Activated B cell treated with CpG ODN at 0.5 μM for 24 hours (primary cell): ENCODE measurements at regions not wholly inside any gene's neighbourhood (a gene's known extent, or its start where the extent isn't known, plus 50 kb on each side); places are given as distances from the start of the nearest gene placed in this dataset.

Source experiments
- ATAC-seq: fragments of 200-7000 bp; cut with Tn5 transposase; one replicate; pipeline ENCODE4 v1.10.0; 2021; ENCODE audit warnings: low read depth, mild to moderate bottlenecking, moderate library complexity
- CTCF ChIA-PET: fragments of 350-600 bp; sonication (Branson Sonifier 250); formaldehyde crosslinking; loops from one replicate; lab custom pipeline; 2021; ENCODE audit warnings: antibody characterized with exemption; lab: Charles Lee
- POLR2A ChIA-PET: fragments of 350-600 bp; sonication (Branson Sonifier 250); formaldehyde crosslinking; loops from one replicate; lab custom pipeline; 2021; ENCODE audit warnings: antibody characterized with exemption; lab: Charles Lee
- DNase-seq: peaks from one replicate; pipeline ENCODE4 v3.0.0; 2022
- H3K27ac Mint-ChIP-seq: one replicate; pipeline ENCODE4 v1.8.0; 2020; ENCODE audit warnings: mixed read lengths
- H3K27me3 Mint-ChIP-seq: one replicate; pipeline ENCODE4 v1.8.0; 2021; ENCODE audit warnings: mixed read lengths
- H3K36me3 Mint-ChIP-seq: one replicate; pipeline ENCODE4 v1.8.0; 2021; ENCODE audit warnings: low read depth, mixed read lengths
- H3K4me1 Mint-ChIP-seq: one replicate; pipeline ENCODE4 v1.8.0; 2021; ENCODE audit warnings: mixed read lengths
- H3K4me3 Mint-ChIP-seq: one replicate; pipeline ENCODE4 v1.8.0; 2020; ENCODE audit warnings: mild to moderate bottlenecking, mixed read lengths
- H3K9me3 Mint-ChIP-seq: one replicate; pipeline ENCODE4 v1.8.0; 2020; ENCODE audit warnings: mixed read lengths
- intact Hi-C: fragments of 100-400 bp; cut with micrococcal nuclease; formaldehyde crosslinking; loops from one replicate; pipeline ENCODE4 v1.15.1; 2024
- TF ChIP-seq, protein P1 (sequence below): fragments of 200-600 bp; IDR thresholded peaks from one replicate; pipeline ENCODE4 v1.8.0; 2022; ENCODE audit warnings: antibody characterized with exemption, mild to moderate bottlenecking

DNA sequence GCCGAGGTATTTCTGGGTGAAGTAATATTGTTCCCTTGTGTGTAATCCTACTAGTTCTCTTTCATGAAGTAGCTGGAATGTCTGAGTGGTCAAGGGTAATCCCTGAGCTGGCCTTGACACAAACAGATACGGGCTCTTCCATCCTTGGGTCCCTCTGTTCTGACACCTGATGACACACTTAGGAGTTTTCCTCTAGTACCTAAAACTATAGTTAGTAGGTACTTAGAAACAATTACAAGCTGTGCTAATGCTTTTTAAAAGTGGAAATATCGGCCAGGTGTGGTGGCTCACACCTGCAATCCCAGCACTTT, 59.2 kb upstream of the IL1R1 start:
- ChIA-PET CTCF (no interaction called here), POLR2A (no interaction called here)
- H3K36me3 Mint-ChIP-seq = no peaks in the 10 kb centered on the region
- DNase-seq = no peak
- TF ChIP-seq, protein P1, sequence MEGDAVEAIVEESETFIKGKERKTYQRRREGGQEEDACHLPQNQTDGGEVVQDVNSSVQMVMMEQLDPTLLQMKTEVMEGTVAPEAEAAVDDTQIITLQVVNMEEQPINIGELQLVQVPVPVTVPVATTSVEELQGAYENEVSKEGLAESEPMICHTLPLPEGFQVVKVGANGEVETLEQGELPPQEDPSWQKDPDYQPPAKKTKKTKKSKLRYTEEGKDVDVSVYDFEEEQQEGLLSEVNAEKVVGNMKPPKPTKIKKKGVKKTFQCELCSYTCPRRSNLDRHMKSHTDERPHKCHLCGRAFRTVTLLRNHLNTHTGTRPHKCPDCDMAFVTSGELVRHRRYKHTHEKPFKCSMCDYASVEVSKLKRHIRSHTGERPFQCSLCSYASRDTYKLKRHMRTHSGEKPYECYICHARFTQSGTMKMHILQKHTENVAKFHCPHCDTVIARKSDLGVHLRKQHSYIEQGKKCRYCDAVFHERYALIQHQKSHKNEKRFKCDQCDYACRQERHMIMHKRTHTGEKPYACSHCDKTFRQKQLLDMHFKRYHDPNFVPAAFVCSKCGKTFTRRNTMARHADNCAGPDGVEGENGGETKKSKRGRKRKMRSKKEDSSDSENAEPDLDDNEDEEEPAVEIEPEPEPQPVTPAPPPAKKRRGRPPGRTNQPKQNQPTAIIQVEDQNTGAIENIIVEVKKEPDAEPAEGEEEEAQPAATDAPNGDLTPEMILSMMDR = no peak
- no peak overlapping the region for H3K27ac Mint-ChIP-seq
- H3K27me3 Mint-ChIP-seq = peaks cover 17% of the 10 kb centered on the region
- intact Hi-C loops = no loop called here
- no peak overlapping the region for H3K4me3 Mint-ChIP-seq
- peaks cover 13% of the 10 kb centered on the region for H3K4me1 Mint-ChIP-seq
- H3K9me3 Mint-ChIP-seq = no peaks in the 10 kb centered on the region
- no peak for ATAC-seq

DNA sequence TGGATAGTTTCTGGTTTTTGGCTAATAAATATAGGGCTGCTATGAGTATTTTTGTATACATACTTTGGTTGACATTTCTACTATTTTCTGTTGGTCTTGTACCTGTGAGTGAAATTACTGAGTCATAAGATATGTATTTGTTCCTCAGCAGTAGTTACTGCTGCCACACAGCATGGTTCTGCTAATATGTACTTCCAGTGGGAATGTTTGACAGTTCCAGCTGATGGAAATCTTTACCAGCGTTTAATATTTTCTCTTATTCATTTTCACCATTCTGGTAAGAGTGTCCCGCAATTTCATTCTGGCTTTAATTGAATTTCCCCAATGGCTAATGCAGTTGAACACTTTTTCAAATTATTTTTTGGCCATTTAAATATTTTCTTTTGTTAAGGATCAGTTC, 57.9 kb upstream of the IL1R1 start:
- Mint-ChIP-seq H3K4me3 (no peak overlapping the region), H3K36me3 (no peaks in the 10 kb centered on the region), H3K27me3 (peaks cover 12% of the 10 kb centered on the region), H3K4me1 (peaks cover 13% of the 10 kb centered on the region), H3K9me3 (no peaks in the 10 kb centered on the region), H3K27ac (no peak overlapping the region)
- CTCF ChIA-PET = no interaction called here
- TF ChIP-seq, protein P1 = no peak
- intact Hi-C loops = no loop called here
- DNase-seq (no peak), ATAC-seq (no peak)
- POLR2A ChIA-PET = no interaction called here

DNA sequence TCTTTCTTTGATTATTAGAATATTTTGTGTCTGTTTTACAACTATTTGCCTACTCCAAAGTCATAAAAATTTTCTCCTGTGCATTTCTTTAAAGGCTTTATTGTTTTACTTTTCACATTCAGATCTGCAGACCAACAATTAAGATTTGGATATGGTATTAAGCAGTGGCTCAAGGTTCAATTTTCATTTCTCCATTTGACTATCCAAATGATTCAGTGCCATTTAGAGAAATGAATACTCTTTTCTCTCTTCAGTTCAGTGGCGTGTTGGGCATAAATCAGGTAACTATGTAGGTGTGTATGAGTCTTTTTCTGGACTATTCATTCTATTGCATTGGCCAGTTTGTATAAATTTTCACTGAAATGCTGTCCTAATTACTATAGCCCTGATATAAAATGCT, 57.3 kb upstream of the IL1R1 start:
- ChIA-PET CTCF (no interaction called here), POLR2A (no interaction called here)
- DNase-seq (no peak), ATAC-seq (no peak)
- intact Hi-C loops = no loop called here
- TF ChIP-seq, protein P1 = no peak
- H3K27me3 Mint-ChIP-seq = peaks cover 12% of the 10 kb centered on the region
- no peak overlapping the region for H3K4me3 Mint-ChIP-seq
- H3K27ac Mint-ChIP-seq = no peak overlapping the region
- H3K4me1 Mint-ChIP-seq = peaks cover 13% of the 10 kb centered on the region
- H3K36me3 Mint-ChIP-seq = no peaks in the 10 kb centered on the region
- peaks cover 1% of the 10 kb centered on the region for H3K9me3 Mint-ChIP-seq

DNA sequence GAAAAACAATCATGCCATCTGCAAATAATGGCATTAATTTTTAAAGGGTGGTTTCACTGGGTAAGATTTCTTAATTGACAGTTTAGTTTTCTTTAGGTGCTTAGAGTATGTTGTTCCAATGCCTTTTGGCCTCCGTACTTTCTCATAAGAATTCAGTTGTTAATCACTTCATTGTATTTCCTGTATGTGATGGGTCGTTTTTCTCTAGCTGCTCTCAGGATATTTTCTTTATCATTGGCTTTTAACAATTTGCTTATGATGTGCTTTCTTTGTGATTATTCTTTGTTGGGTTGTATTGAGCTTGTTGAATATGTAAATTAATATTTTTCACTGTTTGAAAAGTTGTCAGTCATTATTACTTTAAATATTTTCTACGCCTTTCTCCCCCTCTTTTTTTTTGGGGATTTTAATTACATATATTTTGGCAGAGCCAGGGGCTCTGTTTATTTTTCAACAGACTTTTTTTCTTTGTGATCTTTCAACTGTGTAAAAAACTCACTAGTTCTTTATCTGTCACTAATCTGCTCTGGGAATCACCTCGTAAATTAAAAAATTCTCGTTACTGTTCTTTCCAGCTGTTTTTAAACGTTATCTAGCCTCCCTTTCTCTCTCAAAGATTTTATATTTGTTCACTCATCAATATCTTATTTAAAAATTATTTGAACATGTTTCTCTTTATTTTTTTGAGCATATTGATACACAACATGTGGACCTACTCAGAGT, 56.2 kb upstream of the IL1R1 start:
- DNase-seq = no peak
- TF ChIP-seq, protein P1 = no peak
- Mint-ChIP-seq H3K4me3 (no peak overlapping the region), H3K27me3 (peaks cover 7% of the 10 kb centered on the region), H3K36me3 (no peaks in the 10 kb centered on the region), H3K27ac (no peak overlapping the region), H3K9me3 (peaks cover 7% of the 10 kb centered on the region), H3K4me1 (peaks cover 13% of the 10 kb centered on the region)
- intact Hi-C loops = no loop called here
- POLR2A ChIA-PET = no interaction called here
- ATAC-seq = no peak
- CTCF ChIA-PET = no interaction called here

DNA sequence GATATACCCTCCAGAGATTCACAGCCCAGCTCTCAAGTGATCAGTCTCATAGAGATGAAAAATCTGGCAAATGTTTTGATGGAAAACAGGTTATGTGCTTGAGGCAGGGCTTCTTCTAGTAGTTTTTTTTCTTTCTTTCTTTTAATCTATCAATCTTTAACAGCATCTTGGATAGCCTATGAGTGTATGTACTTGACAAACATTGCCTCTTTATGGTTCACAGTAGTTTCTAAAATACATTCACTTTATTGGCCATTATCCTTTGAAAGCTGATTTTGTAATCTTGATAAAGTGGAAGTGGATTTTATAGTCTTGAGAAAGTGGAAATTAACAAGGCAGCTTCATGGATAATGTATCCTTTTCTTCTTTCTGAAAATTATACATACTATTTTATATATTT, 51.4 kb upstream of the IL1R1 start:
- intact Hi-C loops = no loop called here
- Mint-ChIP-seq H3K9me3 (peaks cover 11% of the 10 kb centered on the region), H3K4me3 (no peak overlapping the region), H3K27ac (no peak overlapping the region), H3K4me1 (no peaks in the 10 kb centered on the region), H3K36me3 (no peaks in the 10 kb centered on the region), H3K27me3 (peaks cover 5% of the 10 kb centered on the region)
- TF ChIP-seq, protein P1 = no peak
- DNase-seq (no peak), ATAC-seq (no peak)
- ChIA-PET CTCF (no interaction called here), POLR2A (no interaction called here)
